NCI-H446 (cell line): ENCODE measurements at regions not wholly inside any gene's neighbourhood (a gene's known extent, or its start where the extent isn't known, plus 50 kb on each side); places are given as distances from the start of the nearest gene placed in this dataset.
"Not testable (repeated sequence)": the region's sequence is repeated elsewhere in the genome, so short reads cannot be mapped to it uniquely, and the experiment has no call there.

Experiments used
- DNase-seq, 2 experiments: peaks; one replicate each; lab custom pipeline; 2025; lab: John Stamatoyannopoulos, UW

GRCh38 chr1:191350938-191351337 lies 807.3 kb upstream of the RGS18 start:
- DNase-seq: no peak

GRCh38 chr1:191358724-191359123 lies 799.5 kb upstream of the RGS18 start:
- no peak for DNase-seq

DNA sequence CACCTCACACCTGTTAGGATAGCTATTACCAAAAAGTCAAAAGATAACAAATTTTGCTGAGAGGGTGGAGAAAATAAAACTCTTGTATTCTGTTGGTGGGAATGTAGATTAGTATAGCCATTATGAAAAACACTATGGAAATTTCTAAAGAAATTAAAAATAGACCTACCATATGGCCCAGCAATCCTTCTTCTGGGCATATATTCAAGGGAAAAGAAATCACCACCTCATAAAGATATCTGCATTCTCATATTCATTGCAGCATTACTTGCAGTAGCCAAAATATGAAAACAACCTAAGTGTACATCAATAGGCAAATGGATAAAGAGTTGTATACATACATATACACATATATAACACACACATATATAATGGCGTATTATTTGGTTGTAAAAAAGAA lies 791.6 kb upstream of the RGS18 start:
- no peak for DNase-seq

DNA sequence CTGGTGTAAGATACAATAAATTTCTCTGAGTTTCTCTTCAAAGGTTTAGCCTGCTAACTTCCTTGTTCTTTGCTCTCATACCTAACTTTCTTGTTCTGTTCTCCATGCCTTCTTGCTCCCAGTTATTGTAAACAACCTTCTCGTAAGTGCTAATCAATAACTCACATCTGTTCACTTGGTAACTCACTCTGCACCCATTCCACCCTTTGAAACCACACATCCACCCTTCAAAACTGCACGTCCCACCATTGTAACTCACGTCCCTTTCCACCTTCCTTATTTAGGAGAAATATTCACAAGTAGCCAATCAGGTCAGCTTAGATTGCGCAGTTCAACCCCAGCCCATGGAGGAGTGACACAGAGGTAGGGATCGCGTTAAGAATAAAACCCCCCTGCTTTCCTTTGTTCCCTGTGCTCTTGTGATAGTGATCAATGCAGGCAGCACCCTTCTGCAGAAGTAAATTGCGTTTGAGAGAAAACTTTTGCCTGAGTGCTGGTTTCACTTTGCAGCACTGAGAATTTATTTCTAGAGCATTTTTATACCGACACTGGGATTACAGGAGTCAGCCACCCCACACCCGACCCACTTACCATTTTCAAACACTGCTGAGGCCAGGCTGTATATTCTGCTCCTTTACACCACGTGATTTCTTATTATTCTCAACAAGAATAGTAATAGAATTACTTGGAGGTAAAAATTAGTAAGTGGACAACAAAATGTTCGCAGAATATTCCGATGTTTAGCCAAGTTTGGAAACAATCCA lies 789.2 kb upstream of the RGS18 start:
- no peak for DNase-seq

DNA sequence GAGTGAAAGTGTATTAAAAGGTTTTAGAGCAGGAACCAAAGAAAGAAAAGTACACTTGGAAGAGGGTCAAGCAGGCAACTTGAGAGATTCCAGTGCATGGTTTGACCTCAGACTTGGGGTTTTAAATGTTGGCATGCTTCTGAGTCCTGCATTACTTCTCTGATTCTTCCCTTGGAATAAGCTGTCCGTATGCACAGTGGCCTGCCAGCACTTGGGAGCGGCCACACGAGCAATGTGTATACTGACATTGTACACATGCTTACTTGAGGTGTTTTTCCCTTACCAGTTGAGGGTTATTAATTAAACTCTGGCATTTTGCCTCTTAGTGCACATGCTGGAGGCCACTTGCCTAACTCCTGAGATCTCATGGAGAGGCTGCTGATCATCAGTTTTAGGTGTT lies 786.6 kb upstream of the RGS18 start:
- DNase-seq: peak in 1 of 2 experiments; percentile 12

GRCh38 chr1:191388283-191388682 lies 770.0 kb upstream of the RGS18 start:
- DNase-seq: no peak

DNA sequence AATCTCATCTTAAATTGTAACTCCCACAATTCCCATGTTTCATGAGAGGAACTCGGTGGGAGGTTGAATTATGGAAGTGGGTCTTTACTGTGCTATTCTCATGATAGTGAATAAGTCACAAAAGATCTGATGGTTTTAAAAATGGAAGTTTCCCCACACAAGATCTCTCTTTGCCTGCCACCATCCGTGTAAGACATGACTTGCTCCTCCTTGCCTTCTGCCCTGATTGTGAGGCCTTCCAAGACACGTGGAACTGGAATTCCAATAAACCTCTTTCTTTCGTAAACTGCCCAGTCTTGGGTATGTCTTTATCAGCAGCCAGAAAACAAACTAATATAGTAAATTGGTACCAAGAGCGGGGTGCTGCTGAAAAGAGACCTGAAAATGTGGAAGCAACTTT lies 761.6 kb upstream of the RGS18 start:
- no peak for DNase-seq

- DNase-seq: no peak
Observed at GRCh38 chr1:191398551-191398950, 759.7 kb upstream of the RGS18 start.

DNA sequence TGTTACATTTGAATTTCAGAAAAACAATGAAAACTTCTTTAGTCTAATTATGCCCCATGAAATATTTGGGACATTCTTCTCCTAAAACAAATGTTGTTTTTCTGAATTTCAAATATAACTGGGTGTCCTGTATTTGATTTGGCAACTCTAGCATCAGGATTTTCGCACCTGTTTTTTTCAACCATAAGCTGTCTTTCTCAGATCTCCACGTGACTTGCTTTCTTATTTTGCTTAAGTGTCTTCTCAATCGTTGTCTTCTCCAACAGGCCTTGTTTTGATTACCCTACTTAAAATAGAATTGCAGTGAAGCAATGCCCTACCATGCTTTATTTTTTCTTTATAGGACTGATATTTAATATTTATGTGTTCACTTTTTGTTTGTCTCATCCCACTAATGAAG lies 752.8 kb upstream of the RGS18 start:
- no peak for DNase-seq

DNA sequence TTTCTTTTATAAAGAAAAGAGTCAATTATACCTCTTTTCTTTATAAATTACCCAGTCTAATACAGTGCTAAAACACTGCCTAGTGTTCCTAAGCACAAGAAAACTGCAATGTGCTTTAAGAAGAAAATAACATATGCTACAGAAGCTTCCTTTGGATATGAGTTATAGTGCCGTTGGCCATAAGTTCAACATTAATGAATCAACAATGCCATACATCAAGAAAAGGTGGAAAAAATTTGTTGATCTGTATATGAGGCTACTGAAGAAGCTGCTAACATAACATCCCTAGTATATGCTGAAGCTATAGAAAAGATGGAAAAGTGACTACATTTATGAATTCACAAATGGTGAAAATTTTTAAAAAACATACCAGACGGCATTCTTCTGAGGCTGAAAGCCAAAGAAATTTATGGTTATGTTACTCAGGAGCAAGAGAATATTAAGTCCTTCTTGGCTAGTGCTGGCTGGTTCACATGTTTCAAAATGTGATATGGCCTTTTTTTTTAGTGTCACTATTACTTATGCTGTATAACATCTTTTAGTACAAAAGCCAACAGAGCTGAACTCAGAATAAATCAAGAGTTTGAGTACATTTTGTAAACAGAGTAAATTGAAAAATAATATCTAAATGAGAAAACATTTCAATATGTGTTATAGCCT lies 743.2 kb upstream of the RGS18 start:
- DNase-seq: no peak

DNA sequence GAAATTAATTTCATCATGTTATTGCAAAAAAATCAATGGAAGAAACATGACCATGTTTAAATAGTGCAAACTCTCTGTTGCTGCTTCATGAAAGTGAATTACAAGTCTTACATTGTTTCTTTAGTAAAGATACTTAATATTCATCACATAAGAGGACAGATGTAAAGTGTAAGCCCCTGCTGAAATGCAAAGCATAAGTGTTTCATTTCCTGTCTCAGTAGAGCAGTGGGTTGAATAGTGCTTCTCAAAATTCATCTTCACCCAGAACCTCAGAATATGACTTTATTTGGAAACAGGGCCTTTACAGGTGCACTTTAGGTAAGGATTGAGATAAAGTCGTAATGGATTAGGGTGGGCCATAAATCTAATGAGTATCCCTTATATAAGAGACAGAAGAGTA lies 738.4 kb upstream of the RGS18 start:
- no peak for DNase-seq

DNA sequence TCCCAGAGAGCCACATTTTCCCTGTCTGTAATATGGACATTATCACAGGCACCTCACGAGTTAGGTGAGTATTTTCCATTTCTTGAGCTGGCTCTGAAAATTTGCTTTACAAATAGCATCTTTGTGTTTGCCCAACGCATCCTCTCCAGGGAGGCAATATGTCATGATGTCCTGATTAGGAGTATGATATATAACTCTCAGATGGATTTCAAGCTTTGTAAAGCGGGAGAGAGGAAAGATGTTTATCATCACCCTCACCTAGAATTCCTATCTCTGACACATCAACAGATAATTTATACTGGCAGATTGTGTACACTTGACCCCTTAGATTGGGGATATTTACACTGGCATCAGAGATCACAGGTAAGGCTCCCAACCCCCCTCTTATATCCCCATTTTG lies 730.7 kb upstream of the RGS18 start:
- DNase-seq: no peak

DNA sequence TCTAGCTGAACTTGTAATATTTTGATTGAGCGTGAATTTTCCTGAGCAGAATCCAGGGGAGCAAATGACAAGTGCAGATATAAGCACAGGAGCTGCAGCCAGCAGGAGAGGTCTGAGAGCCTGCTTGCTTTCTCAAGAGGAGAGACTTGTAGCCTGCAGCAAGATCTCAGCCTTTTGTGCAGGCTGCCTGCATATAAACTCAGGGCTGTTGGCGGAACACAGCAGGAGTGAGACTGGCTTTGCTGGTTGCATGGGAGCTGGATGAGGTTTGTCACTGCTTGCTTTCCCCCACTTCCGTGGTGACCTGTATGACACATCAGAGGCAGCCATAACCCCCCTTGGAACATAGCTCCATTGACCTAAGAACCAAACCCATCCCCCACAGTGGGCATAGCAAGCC lies 725.4 kb upstream of the RGS18 start:
- no peak for DNase-seq

- DNase-seq: no peak
Observed at GRCh38 chr1:191438979-191439378, 719.3 kb upstream of the RGS18 start.

- not testable (repeated sequence) for DNase-seq
Observed at GRCh38 chr1:191448279-191448678, 710.0 kb upstream of the RGS18 start.

DNA sequence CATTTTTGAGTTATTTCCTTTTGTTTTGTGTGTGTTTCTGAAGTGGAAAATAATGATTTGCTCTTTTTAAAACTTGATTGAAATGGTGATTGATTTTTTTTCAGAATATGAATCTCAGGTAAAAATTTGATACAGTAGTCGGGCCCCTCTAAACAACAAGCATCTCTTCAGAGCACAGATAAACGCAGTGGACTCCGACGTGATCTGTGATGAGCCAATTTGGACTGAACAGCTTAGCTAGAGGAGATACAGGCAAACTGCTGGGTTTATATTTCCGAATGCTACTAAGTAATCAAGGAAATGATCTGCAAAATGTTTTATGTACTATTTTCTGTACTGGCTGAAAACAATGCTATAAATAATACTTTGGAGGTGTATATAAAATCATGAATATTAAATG lies 705.7 kb upstream of the RGS18 start:
- DNase-seq: no peak

- DNase-seq: no peak
Observed at GRCh38 chr1:191453487-191453886, 704.8 kb upstream of the RGS18 start.

- no peak for DNase-seq
Observed at GRCh38 chr1:191457889-191458288, 700.4 kb upstream of the RGS18 start.

GRCh38 chr1:191460234-191460633 lies 698.0 kb upstream of the RGS18 start:
- DNase-seq: no peak

DNA sequence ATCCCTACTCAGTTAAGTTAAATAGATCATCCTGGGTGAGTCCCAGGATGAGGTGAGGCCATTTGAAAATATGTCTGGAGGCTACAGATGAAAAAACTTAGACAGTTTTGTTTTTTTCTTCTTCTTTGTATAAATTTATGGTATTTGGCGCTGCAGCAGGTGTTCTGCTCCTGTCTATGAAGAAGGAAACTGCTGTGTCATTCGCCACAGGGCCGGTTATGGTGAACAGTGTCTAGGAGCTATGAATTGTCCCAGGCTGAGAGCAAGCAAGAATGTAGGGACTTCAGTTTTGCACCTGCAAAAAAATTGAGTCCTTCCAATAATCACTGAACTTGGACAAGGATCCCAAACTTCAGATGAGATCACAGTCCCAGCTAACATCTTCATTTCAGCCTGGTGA lies 674.3 kb upstream of the RGS18 start:
- no peak for DNase-seq

DNA sequence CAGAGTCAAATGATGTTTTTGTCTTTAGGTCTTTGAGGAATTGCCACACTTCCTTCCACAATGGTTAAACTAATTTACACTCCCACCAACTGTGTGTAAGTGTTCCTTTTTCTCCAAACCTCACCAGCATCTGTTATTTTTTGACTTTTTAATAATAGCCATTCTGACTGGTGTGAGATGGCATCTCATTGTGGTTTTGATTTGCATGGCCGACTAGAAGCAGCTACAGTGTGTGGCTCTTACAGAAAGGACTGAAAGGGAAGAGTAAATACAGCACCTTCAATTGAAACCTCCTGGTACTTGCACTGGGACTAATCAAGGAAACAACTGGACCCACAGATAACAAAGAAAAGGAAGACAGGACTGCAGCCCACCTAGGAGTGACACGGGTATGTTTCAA lies 668.0 kb upstream of the RGS18 start:
- DNase-seq: no peak

- no peak for DNase-seq
Observed at GRCh38 chr1:191495040-191495439, 663.2 kb upstream of the RGS18 start.

GRCh38 chr1:191498318-191498717 lies 659.9 kb upstream of the RGS18 start:
- DNase-seq: peak in 1 of 2 experiments; percentile 33

DNA sequence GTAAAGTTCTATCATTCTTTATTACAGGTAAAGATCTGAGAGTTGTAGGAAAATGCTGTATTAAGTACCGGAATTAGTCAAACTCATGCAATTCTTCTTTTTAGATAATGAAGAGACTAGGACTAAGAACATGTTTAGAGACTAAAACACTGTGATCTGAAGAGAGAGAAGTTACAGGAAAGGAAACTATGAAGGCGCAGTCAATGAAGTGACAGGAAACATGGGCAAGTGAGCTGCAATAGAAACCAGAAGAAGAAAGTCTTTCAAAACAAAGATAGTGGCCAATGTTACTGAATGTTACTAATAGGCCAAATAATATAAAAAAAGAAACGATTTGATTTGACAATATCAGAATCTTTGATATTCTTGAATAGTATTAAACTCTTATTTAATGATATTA lies 659.4 kb upstream of the RGS18 start:
- no peak for DNase-seq
